Heart right ventricle (tissue), 16 donors: ENCODE measurements at regions not wholly inside any gene's neighbourhood (a gene's known extent, or its start where the extent isn't known, plus 50 kb on each side); places are given as distances from the start of the nearest gene placed in this dataset.

Source experiments
- ATAC-seq, 8 donors: fragments of 200-7000 bp; cut with Tn5 transposase; one replicate each; pipeline ENCODE4 v1.9.1; 2020; ENCODE audit warnings: mild to moderate bottlenecking in 8 of 8, moderate library complexity in 8 of 8, moderate number of reproducible peaks in 1 of 8
- DNase-seq, 2 donors: peaks; one replicate each; pipeline ENCODE4 v3.0.0-alpha.2; 2020
- H3K27ac ChIP-seq, 10 donors: fragments of 200-600 bp; sonication (generic) in 2 of 10; one replicate each; pipeline versions ENCODE4 v1.5.0 to v1.8.0; 2020 to 2022; ENCODE audit warnings: mild to moderate bottlenecking in 3 of 10
- H3K27me3 ChIP-seq, 7 donors: fragments of 200-600 bp; one replicate each; pipeline ENCODE4 v1.8.0; 2021 to 2022; ENCODE audit warnings: mild to moderate bottlenecking in 2 of 7
- H3K36me3 ChIP-seq, 9 donors: fragments of 200-600 bp; sonication (generic) in 1 of 9; one replicate each; pipeline versions ENCODE4 v1.5.0 to v1.8.0; 2020 to 2022; ENCODE audit warnings: mild to moderate bottlenecking in 2 of 9
- H3K4me1 ChIP-seq, 9 donors: fragments of 200-600 bp; sonication (generic) in 1 of 9; one replicate each; pipeline versions ENCODE4 v1.5.0 to v1.8.0; 2020 to 2022; ENCODE audit warnings: mild to moderate bottlenecking in 4 of 9
- H3K4me3 ChIP-seq, 10 donors: fragments of 200-600 bp; sonication (generic) in 2 of 10; one replicate each; pipeline versions ENCODE4 v1.5.0 to v1.8.0; 2020 to 2022; ENCODE audit warnings: mild to moderate bottlenecking in 7 of 10, moderate library complexity in 2 of 10
- H3K9me3 ChIP-seq, 11 donors: fragments of 200-600 bp in 10 of 11; sonication (generic) in 2 of 11; one replicate each; pipeline versions ENCODE4 v1.5.0 to v1.8.0; 2013 to 2022; ENCODE audit warnings: mild to moderate bottlenecking in 2 of 11, control low read depth in 1 of 11, moderate library complexity in 1 of 11
- WGBS, 2 donors: extraction: QIAGEN DNeasy Blood & Tissue Kit; methylation state at CpG; one replicate each; pipeline ENCODE4 v1.1.7; 2013; ENCODE audit warnings: inconsistent platforms in 1 of 2; 5-methylcytosine and 5-hydroxymethylcytosine counted together
- intact Hi-C, 10 donors: fragments of 100-400 bp; cut with DNase I; formaldehyde crosslinking; loops; one replicate each; pipeline versions ENCODE4 v1.11.1 to v1.14.2; 2022
- TF ChIP-seq, protein P1 (sequence below), 9 donors: fragments of 200-600 bp; sonication (generic) in 2 of 9; IDR thresholded peaks; one replicate each; pipeline versions ENCODE4 v1.5.0 to v1.8.0; 2021 to 2022; ENCODE audit warnings: antibody characterized with exemption in 9 of 9, mild to moderate bottlenecking in 5 of 9, moderate library complexity in 1 of 9
- donor health status: Arrhythmogenic right ventricular cardiomyopathy.
- donor health status: ischemic (EF 13 %, LVEDD 7.1; RV severe dilation, severe dysfunction).
- donor health status: healthy with polysubstance abuse.
- donor health status: DM: no; HTN: yes; CAD: no.
- donor health status: DM: no; HTN: no; CAD: no.
- donor health status: ischemic (EF 25% LVEDD 6.9; RV normal size, moderate dysfunction).
- donor health status: ischemic (EF 25% LVEDD 5.7; RV mildly dilated, moderate dysfunction).
- donor health status: healthy.
- donor health status: DM: yes; HTN: yes; CAD: no.
- donor health status: Ischemic cardiomyopathy.
- donor health status: ischemic (EF 35%, LVEDD 5.7; RV mildly dilated, moderate dysfunction).
- donor health status: nonischemic (EF 11% LVEDD 7.7; RV severe dilation, severe dysfunction).
- donor health status: DM: yes; HTN: yes; CAD: no.
- donor health status: PGD.
- donor health status: ischemic (EF 29% LVEDD 5.4; RV normal size, mild dysfunction).
- donor health status: nonischemic (EF 23%, LVEDD 6.1; RV moderate dilation, normal function).

GRCh38 chr13:79861731-79862130 lies 380.8 kb downstream of the NDFIP2 start:
- Histone ChIP-seq H3K9me3 (no peaks in the 10 kb centered on the region), H3K27ac (no peak overlapping the region), H3K27me3 (no peaks in the 10 kb centered on the region), H3K36me3 (no peaks in the 10 kb centered on the region), H3K4me1 (no peaks in the 10 kb centered on the region), H3K4me3 (no peak overlapping the region)
- WGBS, 2 donors = 78 to 79% methylated on average over 7 of the region's 7 CpGs
- intact Hi-C loops = no loop called here
- TF ChIP-seq, protein P1, sequence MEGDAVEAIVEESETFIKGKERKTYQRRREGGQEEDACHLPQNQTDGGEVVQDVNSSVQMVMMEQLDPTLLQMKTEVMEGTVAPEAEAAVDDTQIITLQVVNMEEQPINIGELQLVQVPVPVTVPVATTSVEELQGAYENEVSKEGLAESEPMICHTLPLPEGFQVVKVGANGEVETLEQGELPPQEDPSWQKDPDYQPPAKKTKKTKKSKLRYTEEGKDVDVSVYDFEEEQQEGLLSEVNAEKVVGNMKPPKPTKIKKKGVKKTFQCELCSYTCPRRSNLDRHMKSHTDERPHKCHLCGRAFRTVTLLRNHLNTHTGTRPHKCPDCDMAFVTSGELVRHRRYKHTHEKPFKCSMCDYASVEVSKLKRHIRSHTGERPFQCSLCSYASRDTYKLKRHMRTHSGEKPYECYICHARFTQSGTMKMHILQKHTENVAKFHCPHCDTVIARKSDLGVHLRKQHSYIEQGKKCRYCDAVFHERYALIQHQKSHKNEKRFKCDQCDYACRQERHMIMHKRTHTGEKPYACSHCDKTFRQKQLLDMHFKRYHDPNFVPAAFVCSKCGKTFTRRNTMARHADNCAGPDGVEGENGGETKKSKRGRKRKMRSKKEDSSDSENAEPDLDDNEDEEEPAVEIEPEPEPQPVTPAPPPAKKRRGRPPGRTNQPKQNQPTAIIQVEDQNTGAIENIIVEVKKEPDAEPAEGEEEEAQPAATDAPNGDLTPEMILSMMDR (IDR thresholded peaks at IDR 0.05) = no peak
- no peak for ATAC-seq
- DNase-seq = no peak

DNA sequence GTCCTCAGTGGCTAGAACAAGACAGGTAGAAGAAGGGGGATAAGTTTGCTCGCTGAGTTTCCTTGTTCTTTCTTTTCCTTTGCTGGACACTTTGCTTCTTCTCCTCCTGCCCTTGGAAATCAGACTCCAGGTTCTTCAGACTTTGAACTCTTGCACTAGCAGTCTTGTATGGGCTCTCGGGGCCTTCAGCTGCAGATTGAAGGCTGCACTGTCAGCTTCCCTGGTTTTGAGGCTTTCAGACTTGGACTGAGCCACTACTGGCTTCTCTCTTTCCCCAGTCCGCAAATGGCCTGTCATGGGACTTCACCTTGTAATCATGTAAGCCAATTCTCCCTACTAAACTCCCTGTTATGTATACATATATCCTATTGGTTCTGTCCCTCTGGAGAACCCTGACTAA lies 379.8 kb downstream of the NDFIP2 start:
- H3K27ac ChIP-seq = no peak overlapping the region
- intact Hi-C loops = no loop called here
- H3K4me3 ChIP-seq = no peak overlapping the region
- H3K27me3 ChIP-seq = no peaks in the 10 kb centered on the region
- 94 to 96% methylated on average over 3 of the region's 3 CpGs for WGBS, 2 donors
- TF ChIP-seq, protein P1 (IDR thresholded peaks at IDR 0.05) = no peak
- no peak for DNase-seq
- ATAC-seq = no peak
- no peaks in the 10 kb centered on the region for H3K36me3 ChIP-seq
- H3K4me1 ChIP-seq = no peaks in the 10 kb centered on the region
- no peaks in the 10 kb centered on the region for H3K9me3 ChIP-seq

DNA sequence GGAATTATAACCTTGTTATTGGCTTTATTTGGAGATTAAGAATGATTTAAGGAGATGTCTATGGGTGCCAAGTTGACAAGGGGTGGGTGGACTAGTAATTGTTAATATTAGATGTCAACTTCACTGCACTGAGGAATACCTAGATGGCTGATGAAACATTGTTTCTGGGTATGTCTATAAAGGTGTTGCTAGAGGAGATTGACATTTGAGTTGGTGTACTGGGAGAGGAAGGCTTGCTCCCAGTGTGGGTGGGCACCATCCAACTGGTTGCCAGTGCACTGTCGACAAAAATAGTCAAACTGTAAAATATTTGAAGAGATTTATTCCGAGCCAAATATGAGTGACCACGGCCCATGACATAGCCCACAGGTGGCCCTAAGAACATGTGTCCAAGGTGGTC lies 378.8 kb downstream of the NDFIP2 start:
- no peak for DNase-seq
- WGBS, 2 donors = 93 to 96% methylated on average over 3 of the region's 3 CpGs
- H3K4me1 ChIP-seq = no peaks in the 10 kb centered on the region
- ATAC-seq = no peak
- no peaks in the 10 kb centered on the region for H3K9me3 ChIP-seq
- no peaks in the 10 kb centered on the region for H3K27me3 ChIP-seq
- intact Hi-C loops = loop anchor here in 1 of 10 donors (5.0 kb wide), 1 partner anchor 1253 kb away; no protein-coding TSS in a partner anchor
- no peak overlapping the region for H3K27ac ChIP-seq
- H3K36me3 ChIP-seq = no peaks in the 10 kb centered on the region
- H3K4me3 ChIP-seq = no peak overlapping the region
- TF ChIP-seq, protein P1 (IDR thresholded peaks at IDR 0.05) = no peak

GRCh38 chr13:79853251-79853650 lies 372.3 kb downstream of the NDFIP2 start:
- H3K4me1 ChIP-seq = no peaks in the 10 kb centered on the region
- no peaks in the 10 kb centered on the region for H3K36me3 ChIP-seq
- TF ChIP-seq, protein P1 (IDR thresholded peaks at IDR 0.05) = no peak
- ATAC-seq = no peak
- H3K27me3 ChIP-seq = no peaks in the 10 kb centered on the region
- intact Hi-C loops = no loop called here
- H3K4me3 ChIP-seq = no peak overlapping the region
- DNase-seq = no peak
- H3K9me3 ChIP-seq = no peaks in the 10 kb centered on the region
- H3K27ac ChIP-seq = no peak overlapping the region
- 36 to 61% methylated on average over 1 of the region's 1 CpG for WGBS, 2 donors

DNA sequence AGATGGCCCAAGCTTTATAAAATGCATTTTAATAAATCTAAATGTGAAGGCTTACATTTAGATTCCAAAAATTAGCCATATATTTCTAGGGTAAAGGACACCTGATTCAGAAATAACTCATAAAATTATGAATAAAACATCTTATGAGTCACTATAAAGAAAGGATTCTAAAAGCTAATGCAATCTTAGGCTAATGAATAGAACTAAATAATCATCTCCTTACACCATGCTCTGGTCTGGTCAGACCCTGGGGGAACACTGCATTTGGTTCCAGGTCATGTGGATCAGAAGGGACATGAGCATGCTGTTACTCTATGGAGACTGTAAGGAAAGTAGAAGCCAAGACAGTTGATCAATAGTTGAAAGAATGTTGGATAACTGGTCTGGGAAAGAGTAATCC lies 370.4 kb downstream of the NDFIP2 start:
- H3K9me3 ChIP-seq = no peaks in the 10 kb centered on the region
- H3K27ac ChIP-seq = no peak overlapping the region
- TF ChIP-seq, protein P1 (IDR thresholded peaks at IDR 0.05) = no peak
- H3K27me3 ChIP-seq = no peaks in the 10 kb centered on the region
- ATAC-seq = no peak
- H3K4me3 ChIP-seq = no peak overlapping the region
- no peaks in the 10 kb centered on the region for H3K36me3 ChIP-seq
- intact Hi-C loops = no loop called here
- no peaks in the 10 kb centered on the region for H3K4me1 ChIP-seq
- no peak for DNase-seq
